ENCODE measurements at regions not wholly inside any gene's neighbourhood (a gene's known extent, or its start where the extent isn't known, plus 50 kb on each side); places are given as distances from the start of the nearest gene placed in this dataset.

DNA sequence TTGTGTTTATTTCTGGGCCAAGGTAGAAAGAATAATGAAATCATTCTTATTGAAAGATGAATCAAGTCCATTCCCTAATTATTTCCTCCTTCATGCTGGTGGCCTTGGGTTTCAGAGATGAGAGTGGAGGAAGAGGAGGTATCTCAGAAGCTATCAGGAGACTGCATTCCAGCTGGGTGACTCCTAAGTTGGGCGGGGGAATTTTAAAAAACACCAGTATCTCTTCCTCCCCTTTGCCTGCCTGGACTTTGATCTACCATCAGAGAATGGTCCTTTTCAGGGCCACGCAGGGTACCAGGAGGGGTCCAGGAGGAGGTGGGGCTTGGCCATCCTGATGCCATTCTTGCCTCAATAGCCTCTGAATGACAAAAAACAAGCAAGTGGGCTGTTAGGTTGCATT, 104.4 kb downstream of the ASMT start:
- H3K36me3 ChIP-seq: no peaks in the 10 kb centered on the region
- no peaks in the 10 kb centered on the region for H3K27me3 ChIP-seq
- no peaks in the 10 kb centered on the region for H3K4me1 ChIP-seq
- DNase-seq (ENCODE audit: low spot score in 2 of 2): no peak
- H3K4me3 ChIP-seq: no peak overlapping the region
- peaks cover 0 to 5% of the 10 kb centered on the region in 2 donors for H3K9me3 ChIP-seq
- intact Hi-C loops (cut with DNase I; ENCODE audit: low total_unique reads): loop anchor here (5.0 kb wide), 1 partner anchor 1362 kb away; no protein-coding TSS in a partner anchor
- H3K27ac ChIP-seq: no peak overlapping the region
- no peak for TF ChIP-seq POLR2A (IDR thresholded peaks at IDR 0.05)
- no peak for TF ChIP-seq POLR2AphosphoS5 (IDR thresholded peaks at IDR 0.05)
- TF ChIP-seq, protein P1, sequence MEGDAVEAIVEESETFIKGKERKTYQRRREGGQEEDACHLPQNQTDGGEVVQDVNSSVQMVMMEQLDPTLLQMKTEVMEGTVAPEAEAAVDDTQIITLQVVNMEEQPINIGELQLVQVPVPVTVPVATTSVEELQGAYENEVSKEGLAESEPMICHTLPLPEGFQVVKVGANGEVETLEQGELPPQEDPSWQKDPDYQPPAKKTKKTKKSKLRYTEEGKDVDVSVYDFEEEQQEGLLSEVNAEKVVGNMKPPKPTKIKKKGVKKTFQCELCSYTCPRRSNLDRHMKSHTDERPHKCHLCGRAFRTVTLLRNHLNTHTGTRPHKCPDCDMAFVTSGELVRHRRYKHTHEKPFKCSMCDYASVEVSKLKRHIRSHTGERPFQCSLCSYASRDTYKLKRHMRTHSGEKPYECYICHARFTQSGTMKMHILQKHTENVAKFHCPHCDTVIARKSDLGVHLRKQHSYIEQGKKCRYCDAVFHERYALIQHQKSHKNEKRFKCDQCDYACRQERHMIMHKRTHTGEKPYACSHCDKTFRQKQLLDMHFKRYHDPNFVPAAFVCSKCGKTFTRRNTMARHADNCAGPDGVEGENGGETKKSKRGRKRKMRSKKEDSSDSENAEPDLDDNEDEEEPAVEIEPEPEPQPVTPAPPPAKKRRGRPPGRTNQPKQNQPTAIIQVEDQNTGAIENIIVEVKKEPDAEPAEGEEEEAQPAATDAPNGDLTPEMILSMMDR (IDR thresholded peaks at IDR 0.05): no peak

DNA sequence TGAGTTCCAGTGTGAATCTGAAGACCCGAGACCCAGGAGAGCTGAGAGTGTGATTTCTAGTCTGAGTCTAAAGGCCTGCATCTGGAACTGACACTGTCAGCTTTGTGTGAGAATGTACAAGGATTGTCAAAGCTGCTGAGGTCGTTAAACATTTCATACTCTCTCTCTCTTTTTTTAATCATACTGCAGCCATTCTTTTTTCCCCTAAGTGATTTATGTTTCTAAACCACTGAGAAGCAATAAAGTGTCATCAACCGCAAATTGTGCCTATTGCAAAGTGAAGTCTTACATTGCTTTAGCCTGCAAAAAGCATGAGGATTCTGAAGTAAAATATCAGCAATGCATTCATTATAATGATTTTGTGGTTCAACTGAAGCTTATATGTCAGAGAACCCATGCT, 106.0 kb downstream of the ASMT start:
- H3K4me1 ChIP-seq: no peaks in the 10 kb centered on the region
- H3K4me3 ChIP-seq: no peak overlapping the region
- intact Hi-C loops (cut with DNase I; ENCODE audit: low total_unique reads): no loop called here
- no peak for TF ChIP-seq POLR2AphosphoS5 (IDR thresholded peaks at IDR 0.05)
- TF ChIP-seq, protein P1 (IDR thresholded peaks at IDR 0.05): no peak
- TF ChIP-seq POLR2A (IDR thresholded peaks at IDR 0.05): no peak
- H3K9me3 ChIP-seq: peaks cover 0 to 5% of the 10 kb centered on the region in 2 donors
- H3K27me3 ChIP-seq: no peaks in the 10 kb centered on the region
- no peak for DNase-seq (ENCODE audit: low spot score in 2 of 2)
- no peak overlapping the region for H3K27ac ChIP-seq
- H3K36me3 ChIP-seq: no peaks in the 10 kb centered on the region

GRCh38 chrX:1725472-1725871, 110.6 kb downstream of the ASMT start:
- intact Hi-C loops (cut with DNase I; ENCODE audit: low total_unique reads): no loop called here
- DNase-seq (ENCODE audit: low spot score in 2 of 2): no peak
- no peak overlapping the region for H3K4me3 ChIP-seq
- no peaks in the 10 kb centered on the region for H3K27me3 ChIP-seq
- H3K36me3 ChIP-seq: no peaks in the 10 kb centered on the region
- TF ChIP-seq POLR2AphosphoS5 (IDR thresholded peaks at IDR 0.05) (no peak), POLR2A (IDR thresholded peaks at IDR 0.05) (no peak)
- TF ChIP-seq, protein P1 (IDR thresholded peaks at IDR 0.05): no peak
- H3K9me3 ChIP-seq: no peaks in the 10 kb centered on the region
- H3K27ac ChIP-seq: no peak overlapping the region
- no peaks in the 10 kb centered on the region for H3K4me1 ChIP-seq

DNA sequence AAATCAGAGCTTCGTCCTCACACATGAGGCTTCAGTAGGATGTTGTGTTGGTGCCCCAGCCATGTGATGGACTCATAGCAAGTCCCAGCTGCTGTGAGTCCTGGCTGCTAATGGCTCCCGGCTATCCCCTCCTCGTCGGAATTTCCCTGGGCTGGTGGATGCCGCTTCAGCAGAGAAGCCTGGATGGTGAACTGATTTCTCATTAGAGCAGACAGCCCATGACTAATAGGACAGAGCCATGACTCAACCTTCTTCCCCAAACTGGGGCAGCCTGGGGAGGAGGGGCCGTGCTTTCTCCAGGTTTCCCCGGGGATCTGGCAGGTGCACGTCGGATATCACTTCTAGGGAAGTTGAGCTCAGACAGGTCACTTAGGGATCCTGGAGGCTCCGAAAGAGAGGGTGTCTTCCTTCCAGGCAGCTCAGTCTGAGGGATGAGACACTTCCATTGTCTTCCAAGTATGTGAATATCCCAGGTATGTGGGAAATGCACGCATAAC, 112.7 kb downstream of the ASMT start:
- no peak overlapping the region for H3K4me3 ChIP-seq
- no peaks in the 10 kb centered on the region for H3K4me1 ChIP-seq
- intact Hi-C loops (cut with DNase I; ENCODE audit: low total_unique reads): no loop called here
- no peaks in the 10 kb centered on the region for H3K36me3 ChIP-seq
- no peaks in the 10 kb centered on the region for H3K27me3 ChIP-seq
- H3K9me3 ChIP-seq: no peaks in the 10 kb centered on the region
- DNase-seq (ENCODE audit: low spot score in 2 of 2): no peak
- TF ChIP-seq, protein P1 (IDR thresholded peaks at IDR 0.05): no peak
- TF ChIP-seq POLR2AphosphoS5 (IDR thresholded peaks at IDR 0.05) (no peak), POLR2A (IDR thresholded peaks at IDR 0.05) (no peak)
- no peak overlapping the region for H3K27ac ChIP-seq

DNA sequence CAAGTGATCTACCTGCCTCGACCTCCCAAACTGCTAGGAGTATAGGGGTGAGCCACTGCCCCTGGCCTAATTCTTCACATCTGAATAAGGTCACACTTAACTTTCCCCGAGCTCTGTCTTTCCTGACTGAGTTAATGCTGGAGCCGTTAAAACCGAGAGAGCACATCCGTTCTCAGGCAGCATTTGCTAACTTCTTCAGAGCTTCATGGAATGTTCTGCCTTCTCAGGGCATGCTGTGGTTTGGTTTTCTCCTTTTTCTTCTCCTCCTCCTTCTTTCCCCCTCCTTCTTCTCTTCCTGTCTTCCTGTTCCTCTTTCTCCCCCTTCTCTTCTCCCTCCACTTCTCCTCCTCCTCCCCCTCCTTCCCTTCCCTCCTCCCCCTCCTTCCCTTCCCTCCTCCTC, 119.9 kb downstream of the ASMT start:
- TF ChIP-seq POLR2A (IDR thresholded peaks at IDR 0.05) (no peak), POLR2AphosphoS5 (IDR thresholded peaks at IDR 0.05) (no peak)
- TF ChIP-seq, protein P1 (IDR thresholded peaks at IDR 0.05): no peak
- Histone ChIP-seq H3K27me3 (no peaks in the 10 kb centered on the region), H3K4me3 (no peak overlapping the region), H3K9me3 (no peaks in the 10 kb centered on the region), H3K27ac (no peak overlapping the region), H3K4me1 (no peaks in the 10 kb centered on the region), H3K36me3 (no peaks in the 10 kb centered on the region)
- intact Hi-C loops (cut with DNase I; ENCODE audit: low total_unique reads): no loop called here
- no peak for DNase-seq (ENCODE audit: low spot score in 2 of 2)
